ENCODE measurements at regions not wholly inside any gene's neighbourhood (a gene's known extent, or its start where the extent isn't known, plus 50 kb on each side); places are given as distances from the start of the nearest gene placed in this dataset.

- Histone ChIP-seq H3K36me3 (ENCODE audit: control insufficient read depth, insufficient read depth, low read length) (no peaks in the 10 kb centered on the region), H3K27me3 (ENCODE audit: control insufficient read depth, insufficient read depth, low read length) (no peaks in the 10 kb centered on the region)
- no CpG with 5 or more reads among the region's 15 CpGs for WGBS (ENCODE audit: insufficient coverage, insufficient read length)
Measured at GRCh38 chr15:31526916-31527690, 200.5 kb downstream of the KLF13 start.

GRCh38 chr15:31528846-31529245, 202.2 kb downstream of the KLF13 start:
- no peak overlapping the region for H3K4me3 ChIP-seq (ENCODE audit: low read length)
- H3K4me1 ChIP-seq (ENCODE audit: control insufficient read depth, insufficient read depth, low read length) = 0 out of 2 replicates have a peak, but pooled peaks cover 1% of the 10 kb centered on the region
- no peak for DNase-seq (ENCODE audit: low read depth, low spot score)
- no CpG with 5 or more reads among the region's 2 CpGs for WGBS (ENCODE audit: insufficient coverage, insufficient read length)
- H3K27ac ChIP-seq (ENCODE audit: low read length) = no peak overlapping the region
- H3K9me3 ChIP-seq (ENCODE audit: control insufficient read depth, insufficient read depth, low read length) = no peaks in the 10 kb centered on the region
- no peaks in the 10 kb centered on the region for H3K36me3 ChIP-seq (ENCODE audit: control insufficient read depth, insufficient read depth, low read length)
- no peaks in the 10 kb centered on the region for H3K27me3 ChIP-seq (ENCODE audit: control insufficient read depth, insufficient read depth, low read length)

More at GRCh38 chr15:31526916-31527690, 200.5 kb downstream of the KLF13 start:
- H3K4me3 ChIP-seq (ENCODE audit: low read length) = no peak overlapping the region
- DNase-seq (ENCODE audit: low read depth, low spot score) = no peak
- H3K4me1 ChIP-seq (ENCODE audit: control insufficient read depth, insufficient read depth, low read length) = 0 out of 2 replicates have a peak, but pooled peaks cover 1% of the 10 kb centered on the region
- no peak overlapping the region for H3K27ac ChIP-seq (ENCODE audit: low read length)
- H3K9me3 ChIP-seq (ENCODE audit: control insufficient read depth, insufficient read depth, low read length) = no peaks in the 10 kb centered on the region

GRCh38 chr15:31537770-31538592, 211.3 kb downstream of the KLF13 start:
- Histone ChIP-seq H3K4me3 (ENCODE audit: low read length) (no peak overlapping the region), H3K36me3 (ENCODE audit: control insufficient read depth, insufficient read depth, low read length) (no peaks in the 10 kb centered on the region), H3K27me3 (ENCODE audit: control insufficient read depth, insufficient read depth, low read length) (no peaks in the 10 kb centered on the region), H3K27ac (ENCODE audit: low read length) (no peak overlapping the region), H3K4me1 (ENCODE audit: control insufficient read depth, insufficient read depth, low read length) (no peaks in the 10 kb centered on the region), H3K9me3 (ENCODE audit: control insufficient read depth, insufficient read depth, low read length) (no peaks in the 10 kb centered on the region)
- no CpG with 5 or more reads among the region's 14 CpGs for WGBS (ENCODE audit: insufficient coverage, insufficient read length)
- DNase-seq (ENCODE audit: low read depth, low spot score) = no peak

GRCh38 chr15:31540633-31541032, 214.0 kb downstream of the KLF13 start:
- Histone ChIP-seq H3K4me3 (ENCODE audit: low read length) (no peak overlapping the region), H3K36me3 (ENCODE audit: control insufficient read depth, insufficient read depth, low read length) (no peaks in the 10 kb centered on the region), H3K27ac (ENCODE audit: low read length) (no peak overlapping the region), H3K9me3 (ENCODE audit: control insufficient read depth, insufficient read depth, low read length) (no peaks in the 10 kb centered on the region), H3K27me3 (ENCODE audit: control insufficient read depth, insufficient read depth, low read length) (no peaks in the 10 kb centered on the region), H3K4me1 (ENCODE audit: control insufficient read depth, insufficient read depth, low read length) (no peaks in the 10 kb centered on the region)
- WGBS (ENCODE audit: insufficient coverage, insufficient read length) = no CpG with 5 or more reads among the region's 2 CpGs
- DNase-seq (ENCODE audit: low read depth, low spot score) = no peak

GRCh38 chr15:31544361-31544760, 217.7 kb downstream of the KLF13 start:
- no peak overlapping the region for H3K4me3 ChIP-seq (ENCODE audit: low read length)
- no peaks in the 10 kb centered on the region for H3K27me3 ChIP-seq (ENCODE audit: control insufficient read depth, insufficient read depth, low read length)
- H3K27ac ChIP-seq (ENCODE audit: low read length) = no peak overlapping the region
- DNase-seq (ENCODE audit: low read depth, low spot score) = no peak
- no peaks in the 10 kb centered on the region for H3K4me1 ChIP-seq (ENCODE audit: control insufficient read depth, insufficient read depth, low read length)
- no peaks in the 10 kb centered on the region for H3K36me3 ChIP-seq (ENCODE audit: control insufficient read depth, insufficient read depth, low read length)
- no peaks in the 10 kb centered on the region for H3K9me3 ChIP-seq (ENCODE audit: control insufficient read depth, insufficient read depth, low read length)

- no peak for DNase-seq (ENCODE audit: low read depth, low spot score)
- H3K4me3 ChIP-seq (ENCODE audit: low read length) = no peak overlapping the region
- no peaks in the 10 kb centered on the region for H3K9me3 ChIP-seq (ENCODE audit: control insufficient read depth, insufficient read depth, low read length)
- H3K36me3 ChIP-seq (ENCODE audit: control insufficient read depth, insufficient read depth, low read length) = no peaks in the 10 kb centered on the region
- H3K27me3 ChIP-seq (ENCODE audit: control insufficient read depth, insufficient read depth, low read length) = no peaks in the 10 kb centered on the region
- H3K4me1 ChIP-seq (ENCODE audit: control insufficient read depth, insufficient read depth, low read length) = no peaks in the 10 kb centered on the region
- no peak overlapping the region for H3K27ac ChIP-seq (ENCODE audit: low read length)
Measured at GRCh38 chr15:31545257-31545656, 218.6 kb downstream of the KLF13 start.

GRCh38 chr15:31550211-31550977, 223.8 kb downstream of the KLF13 start:
- no peaks in the 10 kb centered on the region for H3K27me3 ChIP-seq (ENCODE audit: control insufficient read depth, insufficient read depth, low read length)
- no peaks in the 10 kb centered on the region for H3K36me3 ChIP-seq (ENCODE audit: control insufficient read depth, insufficient read depth, low read length)
- H3K27ac ChIP-seq (ENCODE audit: low read length) = no peak overlapping the region
- H3K9me3 ChIP-seq (ENCODE audit: control insufficient read depth, insufficient read depth, low read length) = no peaks in the 10 kb centered on the region
- no peaks in the 10 kb centered on the region for H3K4me1 ChIP-seq (ENCODE audit: control insufficient read depth, insufficient read depth, low read length)
- no CpG with 5 or more reads among the region's 8 CpGs for WGBS (ENCODE audit: insufficient coverage, insufficient read length)
- H3K4me3 ChIP-seq (ENCODE audit: low read length) = no peak overlapping the region
- DNase-seq (ENCODE audit: low read depth, low spot score) = no peak

GRCh38 chr15:31551323-31551722, 224.7 kb downstream of the KLF13 start:
- Histone ChIP-seq H3K4me3 (ENCODE audit: low read length) (no peak overlapping the region), H3K27ac (ENCODE audit: low read length) (no peak overlapping the region), H3K36me3 (ENCODE audit: control insufficient read depth, insufficient read depth, low read length) (no peaks in the 10 kb centered on the region), H3K9me3 (ENCODE audit: control insufficient read depth, insufficient read depth, low read length) (no peaks in the 10 kb centered on the region), H3K27me3 (ENCODE audit: control insufficient read depth, insufficient read depth, low read length) (no peaks in the 10 kb centered on the region), H3K4me1 (ENCODE audit: control insufficient read depth, insufficient read depth, low read length) (no peaks in the 10 kb centered on the region)
- WGBS (ENCODE audit: insufficient coverage, insufficient read length) = no CpG with 5 or more reads among the region's 5 CpGs
- no peak for DNase-seq (ENCODE audit: low read depth, low spot score)

- WGBS (ENCODE audit: insufficient coverage, insufficient read length) = no CpG with 5 or more reads among the region's 13 CpGs
- Histone ChIP-seq H3K36me3 (ENCODE audit: control insufficient read depth, insufficient read depth, low read length) (no peaks in the 10 kb centered on the region), H3K9me3 (ENCODE audit: control insufficient read depth, insufficient read depth, low read length) (no peaks in the 10 kb centered on the region), H3K27me3 (ENCODE audit: control insufficient read depth, insufficient read depth, low read length) (no peaks in the 10 kb centered on the region), H3K4me3 (ENCODE audit: low read length) (no peak overlapping the region), H3K4me1 (ENCODE audit: control insufficient read depth, insufficient read depth, low read length) (no peaks in the 10 kb centered on the region), H3K27ac (ENCODE audit: low read length) (no peak overlapping the region)
- DNase-seq (ENCODE audit: low read depth, low spot score) = no peak
Measured at GRCh38 chr15:31552482-31553099, 226.0 kb downstream of the KLF13 start.

GRCh38 chr15:31554261-31554660, 227.6 kb downstream of the KLF13 start:
- H3K4me3 ChIP-seq (ENCODE audit: low read length) = no peak overlapping the region
- no peak for DNase-seq (ENCODE audit: low read depth, low spot score)
- H3K36me3 ChIP-seq (ENCODE audit: control insufficient read depth, insufficient read depth, low read length) = no peaks in the 10 kb centered on the region
- no peaks in the 10 kb centered on the region for H3K4me1 ChIP-seq (ENCODE audit: control insufficient read depth, insufficient read depth, low read length)
- no peak overlapping the region for H3K27ac ChIP-seq (ENCODE audit: low read length)
- H3K27me3 ChIP-seq (ENCODE audit: control insufficient read depth, insufficient read depth, low read length) = no peaks in the 10 kb centered on the region
- WGBS (ENCODE audit: insufficient coverage, insufficient read length) = no CpG with 5 or more reads among the region's 8 CpGs
- no peaks in the 10 kb centered on the region for H3K9me3 ChIP-seq (ENCODE audit: control insufficient read depth, insufficient read depth, low read length)

Data from iPS DF 6.9 (cell line).